Kidney (tissue), 13 donors: ENCODE measurements at regions not wholly inside any gene's neighbourhood (a gene's known extent, or its start where the extent isn't known, plus 50 kb on each side); places are given as distances from the start of the nearest gene placed in this dataset.
"Not testable (repeated sequence)": the region's sequence is repeated elsewhere in the genome, so short reads cannot be mapped to it uniquely, and the experiment has no call there.

Experiments
- DNase-seq, 5 donors: peaks; one replicate each; pipeline ENCODE4 v3.0.0-alpha.2; 2013 to 2020
- FAIRE-seq: peaks from 2 replicates; lab custom pipeline; 2012; peaks lifted over from hg19 to GRCh38; lab: Jason Lieb, UNC
- H3K27ac ChIP-seq, 2 donors: one replicate each; pipeline ENCODE4 v1.7.0; 2013; ENCODE audit warnings: low read depth in 2 of 2, low read length in 2 of 2, inconsistent platforms in 1 of 2
- H3K27me3 ChIP-seq: one replicate; pipeline ENCODE4 v1.7.1; 2013; ENCODE audit warnings: low read length, inconsistent platforms; ENCODE audit not compliant: control insufficient read depth, insufficient read depth
- H3K36me3 ChIP-seq, 3 donors: one replicate each; pipeline versions ENCODE4 v1.7.0 to v1.7.1; 2013; ENCODE audit warnings: low read length in 3 of 3, control low read depth in 1 of 3, inconsistent platforms in 1 of 3; ENCODE audit not compliant: insufficient read depth in 3 of 3, control insufficient read depth in 2 of 3
- H3K4me1 ChIP-seq, 3 donors: one replicate each; pipeline versions ENCODE4 v1.7.0 to v1.7.1; 2013; ENCODE audit warnings: low read length in 3 of 3, inconsistent platforms in 1 of 3, low read depth in 1 of 3; ENCODE audit not compliant: control insufficient read depth in 2 of 3, insufficient read depth in 2 of 3
- H3K4me3 ChIP-seq, 3 donors: one replicate each; pipeline versions ENCODE4 v1.7.0 to v1.8.1; 2013; ENCODE audit warnings: low read length in 3 of 3, control low read depth in 1 of 3, inconsistent platforms in 1 of 3
- H3K9ac ChIP-seq, 3 donors: one replicate each; pipeline versions ENCODE4 v1.7.0 to v1.7.1; 2013; ENCODE audit warnings: low read length in 3 of 3, control low read depth in 1 of 3, inconsistent platforms in 1 of 3
- H3K9me3 ChIP-seq, 3 donors: one replicate each; pipeline versions ENCODE4 v1.7.0 to v1.7.1; 2013; ENCODE audit warnings: low read length in 3 of 3, control low read depth in 1 of 3, inconsistent platforms in 1 of 3; ENCODE audit not compliant: control insufficient read depth in 2 of 3, insufficient read depth in 1 of 3
- intact Hi-C: fragments of 100-400 bp; cut with DNase I; formaldehyde crosslinking; loops from one replicate; pipeline ENCODE4 v1.11.1; 2022
- TF ChIP-seq, protein P1 (sequence below): IDR thresholded peaks from 3 replicates; pipeline ENCODE4 v1.5.1; 2012; ENCODE audit warnings: mild to moderate bottlenecking, moderate library complexity, borderline replicate concordance; ENCODE audit not compliant: insufficient read depth; ENCODE audit errors: extremely low read depth
- donor health status: control.
- donor health status: control.
- donor health status: control.
- donor health status: control.
- donor health status: control.
- donor health status: DM: yes; HTN: yes; CAD: no.
- donor health status: Normal renal cell carcinoma (clear cell type).

DNA sequence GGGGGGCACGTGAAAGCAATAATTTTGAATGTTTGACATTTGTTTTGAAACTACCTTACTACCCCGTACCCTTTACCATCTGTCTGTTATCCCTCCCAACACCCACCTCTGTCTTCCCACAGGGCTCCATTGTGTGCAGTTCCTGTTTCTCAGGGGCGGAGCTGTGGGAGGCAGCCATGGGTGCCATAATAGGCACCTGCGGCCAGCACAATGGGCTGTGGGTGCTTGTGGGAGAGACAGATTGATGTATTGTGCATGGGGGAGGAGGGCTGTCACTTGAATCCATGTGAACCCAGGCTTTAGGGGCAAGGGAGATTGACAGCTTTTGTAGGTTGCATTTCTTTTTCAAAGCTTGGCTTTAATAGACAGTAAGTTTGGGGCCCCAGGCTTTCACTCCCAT is 122.6 kb upstream of the CXorf66 start:
- Histone ChIP-seq H3K27ac (no peak overlapping the region), H3K9me3 (no peaks in the 10 kb centered on the region), H3K27me3 (peaks cover 11% of the 10 kb centered on the region), H3K4me3 (no peak overlapping the region), H3K4me1 (no peaks in the 10 kb centered on the region), H3K9ac (no peak overlapping the region), H3K36me3 (no peaks in the 10 kb centered on the region)
- TF ChIP-seq, protein P1, sequence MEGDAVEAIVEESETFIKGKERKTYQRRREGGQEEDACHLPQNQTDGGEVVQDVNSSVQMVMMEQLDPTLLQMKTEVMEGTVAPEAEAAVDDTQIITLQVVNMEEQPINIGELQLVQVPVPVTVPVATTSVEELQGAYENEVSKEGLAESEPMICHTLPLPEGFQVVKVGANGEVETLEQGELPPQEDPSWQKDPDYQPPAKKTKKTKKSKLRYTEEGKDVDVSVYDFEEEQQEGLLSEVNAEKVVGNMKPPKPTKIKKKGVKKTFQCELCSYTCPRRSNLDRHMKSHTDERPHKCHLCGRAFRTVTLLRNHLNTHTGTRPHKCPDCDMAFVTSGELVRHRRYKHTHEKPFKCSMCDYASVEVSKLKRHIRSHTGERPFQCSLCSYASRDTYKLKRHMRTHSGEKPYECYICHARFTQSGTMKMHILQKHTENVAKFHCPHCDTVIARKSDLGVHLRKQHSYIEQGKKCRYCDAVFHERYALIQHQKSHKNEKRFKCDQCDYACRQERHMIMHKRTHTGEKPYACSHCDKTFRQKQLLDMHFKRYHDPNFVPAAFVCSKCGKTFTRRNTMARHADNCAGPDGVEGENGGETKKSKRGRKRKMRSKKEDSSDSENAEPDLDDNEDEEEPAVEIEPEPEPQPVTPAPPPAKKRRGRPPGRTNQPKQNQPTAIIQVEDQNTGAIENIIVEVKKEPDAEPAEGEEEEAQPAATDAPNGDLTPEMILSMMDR: no peak
- intact Hi-C loops: no loop called here
- DNase-seq: peak in 3 of 5 donors; percentile 6 to 10 (median 10)
- FAIRE-seq: no peak

DNA sequence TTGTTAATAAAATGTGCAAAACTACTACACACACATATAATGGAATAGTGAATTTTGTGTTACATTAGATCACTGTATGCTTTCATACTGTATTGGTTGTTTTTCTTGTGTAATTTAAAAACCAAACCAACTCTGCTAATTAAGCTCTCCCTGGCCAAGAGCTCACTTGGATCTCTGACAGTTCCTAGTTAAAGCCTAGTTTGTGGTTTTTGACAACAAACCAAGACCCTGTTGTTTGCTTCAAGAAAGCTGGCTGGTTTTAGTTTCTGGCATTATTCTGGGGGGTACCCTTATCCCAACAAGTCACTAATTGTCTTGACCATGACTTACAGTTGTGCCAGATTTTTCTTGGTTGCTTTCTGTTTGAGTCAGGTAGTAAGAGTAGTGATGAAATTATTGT is 121.4 kb upstream of the CXorf66 start:
- Histone ChIP-seq H3K36me3 (no peaks in the 10 kb centered on the region), H3K27ac (no peak overlapping the region), H3K4me3 (no peak overlapping the region), H3K27me3 (peaks cover 6% of the 10 kb centered on the region), H3K4me1 (no peaks in the 10 kb centered on the region), H3K9ac (no peak overlapping the region), H3K9me3 (no peaks in the 10 kb centered on the region)
- intact Hi-C loops: no loop called here
- FAIRE-seq (no peak), DNase-seq (no peak)
- TF ChIP-seq, protein P1: no peak

DNA sequence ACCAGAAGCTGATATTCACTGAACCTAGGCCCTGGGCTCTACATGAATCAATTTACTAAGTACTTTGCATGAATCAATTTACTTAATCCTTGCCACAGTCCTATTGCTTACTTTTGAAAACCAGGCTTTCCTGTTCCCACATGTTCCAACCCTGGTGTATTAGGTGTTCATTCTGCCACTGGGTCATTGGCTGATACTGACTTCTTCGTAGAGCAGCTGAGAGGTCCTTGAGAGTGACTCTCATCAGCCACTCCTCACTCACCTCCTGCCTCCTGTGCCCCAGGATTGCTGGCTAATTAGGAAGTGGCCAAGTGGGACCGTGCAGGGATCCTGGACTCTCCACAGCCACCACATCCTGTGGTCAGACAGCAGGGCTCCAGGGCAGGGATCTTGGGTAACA is 109.5 kb upstream of the CXorf66 start:
- H3K4me3 ChIP-seq, H3K9me3 ChIP-seq, FAIRE-seq, H3K27me3 ChIP-seq, intact Hi-C loops, H3K4me1 ChIP-seq, DNase-seq, H3K36me3 ChIP-seq, H3K27ac ChIP-seq, H3K9ac ChIP-seq: not testable (repeated sequence)

DNA sequence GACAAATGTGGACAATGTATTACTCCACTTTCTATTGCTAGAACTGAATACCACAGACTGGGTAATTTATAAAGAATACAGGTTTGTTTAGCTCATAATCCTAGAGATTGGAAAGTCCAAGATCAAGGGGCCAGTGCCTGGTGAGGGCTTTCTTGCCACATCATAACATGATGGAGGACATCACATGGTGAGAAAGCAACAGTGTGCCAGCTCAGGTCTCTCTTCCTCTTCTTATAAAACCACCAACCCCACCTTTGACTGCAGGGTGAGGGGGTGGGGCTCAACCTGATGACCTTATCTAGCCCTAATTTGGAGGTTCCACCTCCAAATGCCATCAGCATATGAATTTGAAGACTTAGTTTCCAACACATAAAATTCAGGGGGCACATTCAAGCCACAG is 105.7 kb upstream of the CXorf66 start:
- intact Hi-C loops: no loop called here
- Histone ChIP-seq H3K4me1 (no peaks in the 10 kb centered on the region), H3K36me3 (no peaks in the 10 kb centered on the region), H3K9ac (no peak overlapping the region), H3K27ac (no peak overlapping the region), H3K27me3 (no peaks in the 10 kb centered on the region), H3K9me3 (no peaks in the 10 kb centered on the region), H3K4me3 (no peak overlapping the region)
- FAIRE-seq (no peak), DNase-seq (no peak)
- TF ChIP-seq, protein P1: no peak
